ENCODE measurements at regions not wholly inside any gene's neighbourhood (a gene's known extent, or its start where the extent isn't known, plus 50 kb on each side); places are given as distances from the start of the nearest gene placed in this dataset.

DNA sequence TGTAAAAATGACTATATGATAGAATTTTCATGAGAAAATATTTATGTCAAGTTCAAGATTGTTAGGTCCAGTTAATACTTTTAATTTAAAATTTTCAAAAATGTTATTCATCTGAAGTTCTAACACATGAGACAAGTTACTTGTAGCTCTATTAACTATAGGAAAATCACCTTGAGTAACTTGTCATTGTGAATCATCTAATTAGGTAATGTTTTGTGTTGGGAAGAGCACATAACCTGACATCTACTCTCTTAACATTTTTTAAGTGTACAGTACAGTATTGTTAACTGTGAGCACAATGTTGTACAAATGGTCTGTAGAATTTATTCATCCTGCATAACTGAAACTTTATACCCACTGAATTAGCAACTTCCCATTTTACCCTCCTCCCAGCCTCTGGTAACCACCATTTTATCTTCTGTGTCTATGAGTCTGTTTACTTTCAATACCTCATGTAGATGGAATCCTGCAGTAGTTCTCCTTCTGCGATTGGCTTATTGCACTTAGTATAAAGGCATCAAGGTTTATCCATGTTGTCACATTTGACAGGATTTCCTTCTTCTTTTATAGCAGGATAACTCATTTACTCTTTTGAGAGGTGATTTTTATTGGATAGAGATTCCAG is 54.6 kb downstream of the ARL4A start:
- no peaks in the 10 kb centered on the region for H3K27me3 ChIP-seq (replicated peaks in 1 of 2; ENCODE audit: control insufficient read depth in 2 of 2, insufficient read depth in 2 of 2, low read length in 1 of 2)
- 0% methylated on average over 1 of the region's 1 CpG for WGBS (ENCODE audit: insufficient coverage, insufficient replicate concordance, low lambda C conversion rate, missing lambda C conversion rate)
- in situ Hi-C loops (cut with MboI) = no loop called here
- no peaks in the 10 kb centered on the region for H4K20me1 ChIP-seq (ENCODE audit: control insufficient read depth, insufficient read depth)
- H3K4me1 ChIP-seq (ENCODE audit: control insufficient read depth, insufficient read depth, low read length) = no peaks in the 10 kb centered on the region
- ChIA-PET CTCF (no interaction called here), SMC1A (ENCODE audit: uncharacterized antibody, unreplicated experiment) (interaction anchor here (0.6 kb wide), 1 partner anchor 743 kb away, joined by 3 read pairs; no protein-coding TSS in a partner anchor), POLR2A (no interaction called here), RAD21 (ENCODE audit: unreplicated experiment) (no interaction called here)
- H3K79me2 ChIP-seq (ENCODE audit: control insufficient read depth, insufficient read depth, low read length) = no peaks in the 10 kb centered on the region
- TF ChIP-seq ATF3 (IDR thresholded peaks at IDR 0.05; ENCODE audit: borderline replicate concordance, extremely low read depth, low read depth, low read length) (no peak), NR2C2 (IDR thresholded peaks at IDR 0.05; ENCODE audit: borderline replicate concordance, control insufficient read depth, insufficient read length, low read depth) (no peak), JUND (IDR thresholded peaks at IDR 0.05; ENCODE audit: low read depth, low read length) (no peak)
- no peak overlapping the region for H3K4me2 ChIP-seq (ENCODE audit: control insufficient read depth, insufficient read depth)
- H3K27ac ChIP-seq (ENCODE audit: control insufficient read depth, insufficient read depth) = no peak overlapping the region
- H3K9ac ChIP-seq (ENCODE audit: control insufficient read depth, insufficient read depth, low read length) = no peak overlapping the region
- H3K4me3 ChIP-seq = no peak overlapping the region
- H3K9me3 ChIP-seq (replicated peaks; ENCODE audit: control insufficient read depth, insufficient read depth, low read length) = no peaks in the 10 kb centered on the region
- DNase-seq (ENCODE audit: low read depth, low spot score) (no peak), ATAC-seq (no peak), FAIRE-seq (no peak)
- BruUV-seq (replicated peaks) = no TSS peak
- no peaks in the 10 kb centered on the region for H3K36me3 ChIP-seq (ENCODE audit: control insufficient read depth in 2 of 2, insufficient read depth in 2 of 2, low read length in 1 of 2)
- intact Hi-C loops (cut with micrococcal nuclease; ENCODE audit: unreplicated experiment) = no loop called here
- no peak overlapping the region for H2AFZ ChIP-seq (ENCODE audit: control insufficient read depth, low read depth, low read length)

- no peak for ATAC-seq
- Histone ChIP-seq H3K4me1 (ENCODE audit: control insufficient read depth, insufficient read depth, low read length) (no peaks in the 10 kb centered on the region), H3K9ac (ENCODE audit: control insufficient read depth, insufficient read depth, low read length) (no peak overlapping the region), H3K4me2 (ENCODE audit: control insufficient read depth, insufficient read depth) (no peak overlapping the region), H3K36me3 (ENCODE audit: control insufficient read depth in 2 of 2, insufficient read depth in 2 of 2, low read length in 1 of 2) (no peaks in the 10 kb centered on the region), H3K9me3 (replicated peaks; ENCODE audit: control insufficient read depth, insufficient read depth, low read length) (no peaks in the 10 kb centered on the region), H4K20me1 (ENCODE audit: control insufficient read depth, insufficient read depth) (no peaks in the 10 kb centered on the region), H3K4me3 (no peak overlapping the region), H2AFZ (ENCODE audit: control insufficient read depth, low read depth, low read length) (no peak overlapping the region), H3K27me3 (replicated peaks in 1 of 2; ENCODE audit: control insufficient read depth in 2 of 2, insufficient read depth in 2 of 2, low read length in 1 of 2) (no peaks in the 10 kb centered on the region), H3K27ac (ENCODE audit: control insufficient read depth, insufficient read depth) (no peak overlapping the region), H3K79me2 (ENCODE audit: control insufficient read depth, insufficient read depth, low read length) (no peaks in the 10 kb centered on the region)
- DNase-seq (ENCODE audit: low read depth, low spot score) = no peak
- ChIA-PET SMC1A (ENCODE audit: uncharacterized antibody, unreplicated experiment) (no interaction called here), POLR2A (no interaction called here), RAD21 (ENCODE audit: unreplicated experiment) (no interaction called here), CTCF (interaction anchor here (1.1 kb wide), 1 partner anchor 17 kb away, joined by 3 read pairs; no protein-coding TSS in a partner anchor)
- BruUV-seq (replicated peaks) = no TSS peak
- in situ Hi-C loops (cut with MboI) = no loop called here
- intact Hi-C loops (cut with micrococcal nuclease; ENCODE audit: unreplicated experiment) = no loop called here
- no peak for FAIRE-seq
- WGBS (ENCODE audit: insufficient coverage, insufficient replicate concordance, low lambda C conversion rate, missing lambda C conversion rate) = 0% methylated on average over 1 of the region's 1 CpG
- TF ChIP-seq EZH2 (IDR thresholded peaks at IDR 0.05; ENCODE audit: borderline replicate concordance, control insufficient read depth, low read depth, low read length) = no peak
- TF ChIP-seq BHLHE40 (IDR thresholded peaks at IDR 0.05; ENCODE audit: borderline replicate concordance in 1 of 2, low read depth in 2 of 2, low read length in 1 of 2) = no peak
- TF ChIP-seq SIN3A (IDR thresholded peaks at IDR 0.05; ENCODE audit: low read depth, low read length) = no peak
- TF ChIP-seq BMI1 (IDR thresholded peaks at IDR 0.05; ENCODE audit: borderline replicate concordance) = no peak
- no peak for TF ChIP-seq SP1 (IDR thresholded peaks at IDR 0.05; ENCODE audit: low read depth, low read length)
- no peak for TF ChIP-seq CEBPB (IDR thresholded peaks at IDR 0.05; ENCODE audit: borderline replicate concordance in 1 of 2, low read depth in 2 of 2, low read length in 2 of 2)
- no peak for TF ChIP-seq CHD2 (IDR thresholded peaks at IDR 0.05; ENCODE audit: borderline replicate concordance, low read depth, low read length)
- TF ChIP-seq FOXM1 (IDR thresholded peaks at IDR 0.05; ENCODE audit: low read depth, low read length) = no peak
- no peak for TF ChIP-seq ZBTB4 (CRISPR knock-in tag; IDR thresholded peaks at IDR 0.05)
- no peak for TF ChIP-seq NRF1 (conservative IDR thresholded peaks at IDR 0.05; ENCODE audit: low read depth, low read length)
- no peak for TF ChIP-seq EP300 (IDR thresholded peaks at IDR 0.05; ENCODE audit: borderline replicate concordance in 1 of 2, control insufficient read depth in 1 of 2, low read depth in 2 of 2, low read length in 2 of 2)
Observed at GRCh38 chr7:12746211-12746610, 58.8 kb downstream of the ARL4A start.

Measured in GM12878 (cell line).